ENCODE measurements at regions not wholly inside any gene's neighbourhood (a gene's known extent, or its start where the extent isn't known, plus 50 kb on each side); places are given as distances from the start of the nearest gene placed in this dataset.
"Not testable (repeated sequence)": the region's sequence is repeated elsewhere in the genome, so short reads cannot be mapped to it uniquely, and the experiment has no call there.

- no peak for DNase-seq (ENCODE audit: low read depth)
These were observed 147.5 kb upstream of the TSLP start for GRCh38 chr5:110923971-110924370.

- no peak for DNase-seq (ENCODE audit: low read depth)
These were observed 146.1 kb upstream of the TSLP start for GRCh38 chr5:110925398-110925797.

DNA sequence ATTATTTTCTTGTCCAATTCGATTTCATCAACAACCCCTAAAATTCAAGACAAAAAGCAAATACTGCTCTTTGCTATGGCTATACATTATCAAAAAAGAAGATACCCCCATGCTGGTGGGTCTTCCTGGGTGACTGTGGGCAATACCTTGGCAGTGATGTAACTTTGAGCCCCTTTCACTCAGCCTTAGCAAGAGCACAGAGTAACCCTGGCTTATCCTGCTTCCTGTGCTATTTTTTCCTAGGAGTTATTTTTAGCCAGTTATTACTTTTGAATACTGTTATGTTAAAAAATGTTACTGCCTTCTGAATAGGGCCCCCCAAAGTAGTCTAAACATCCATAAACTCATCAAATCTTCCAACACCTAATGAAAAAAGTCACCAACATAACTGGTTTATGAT lies 145.6 kb upstream of the TSLP start:
- no peak for DNase-seq (ENCODE audit: low read depth)

DNA sequence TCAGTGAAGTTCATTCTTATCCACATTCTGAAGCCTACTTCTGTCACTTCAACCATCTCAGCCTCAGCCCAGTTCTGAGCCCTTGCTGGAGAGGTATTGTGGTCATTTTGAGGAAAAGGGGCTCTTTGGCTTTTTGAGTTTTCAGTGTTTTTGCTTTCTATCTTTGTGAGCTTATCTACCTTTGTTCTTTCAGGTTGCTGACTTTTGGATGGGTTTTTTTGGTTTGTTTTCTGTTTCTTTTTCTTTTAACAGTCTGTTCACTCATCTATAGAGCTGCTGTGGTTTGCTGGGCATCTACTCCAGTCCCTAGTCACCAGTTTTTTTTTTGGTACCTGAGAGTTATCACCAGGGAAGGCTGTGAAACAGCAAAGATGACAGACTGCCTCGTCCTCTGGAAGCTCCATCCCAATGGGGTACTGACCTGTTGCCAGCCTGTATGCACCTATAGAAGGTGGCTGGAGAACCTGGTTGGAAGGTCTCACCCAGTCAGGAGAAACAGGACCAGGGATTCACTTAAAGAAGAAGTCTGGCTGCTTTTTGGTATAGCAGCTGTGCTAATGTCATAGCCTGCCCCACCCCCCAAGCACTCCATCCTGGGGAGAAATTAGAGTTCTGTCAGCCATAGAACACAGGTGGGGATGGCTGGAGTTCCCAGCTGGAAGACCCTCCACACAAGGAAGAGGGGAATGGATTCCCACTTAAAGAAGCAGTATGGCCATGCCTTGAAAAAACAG lies 138.6 kb upstream of the TSLP start:
- no peak for DNase-seq (ENCODE audit: low read depth)

GRCh38 chr5:110940136-110940535 lies 131.4 kb upstream of the TSLP start:
- DNase-seq (ENCODE audit: low read depth), result no peak

- DNase-seq (ENCODE audit: low read depth), result no peak
These were observed 125.6 kb upstream of the TSLP start for GRCh38 chr5:110945874-110946436.

- no peak for DNase-seq (ENCODE audit: low read depth)
These were observed 120.1 kb upstream of the TSLP start for GRCh38 chr5:110951373-110951791.

DNA sequence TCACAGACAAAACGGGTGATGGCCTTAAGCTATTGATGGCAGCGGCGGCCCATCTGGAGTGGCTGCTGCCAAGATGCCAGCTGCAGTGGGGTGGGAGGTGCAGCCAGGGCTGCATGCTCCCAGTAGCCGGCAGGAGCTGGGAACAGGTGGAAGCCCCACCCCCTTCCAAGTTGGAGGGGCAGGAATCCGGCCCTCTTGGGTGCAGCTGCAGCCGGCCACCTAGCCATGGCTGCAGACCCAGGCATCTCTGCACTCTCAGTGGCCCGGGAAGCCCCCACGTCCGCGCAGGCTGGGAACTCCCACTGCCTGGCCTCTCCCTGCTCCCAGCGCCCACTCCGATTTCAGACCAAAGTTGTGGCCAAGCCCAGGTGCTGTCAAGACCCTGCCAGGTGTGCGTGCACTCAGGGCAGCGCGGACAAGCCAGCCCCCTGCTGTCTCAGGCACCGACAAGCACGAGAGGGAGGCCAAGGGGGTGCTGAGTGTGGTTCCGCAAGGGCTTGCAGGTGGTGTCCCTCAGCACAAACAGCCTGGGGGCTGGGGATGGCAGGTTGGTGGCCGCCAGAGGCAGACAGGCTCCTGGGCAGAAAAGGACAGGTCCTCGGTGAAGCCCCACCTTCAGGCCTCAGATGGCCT lies 115.1 kb upstream of the TSLP start:
- DNase-seq (ENCODE audit: low read depth), result no peak

DNA sequence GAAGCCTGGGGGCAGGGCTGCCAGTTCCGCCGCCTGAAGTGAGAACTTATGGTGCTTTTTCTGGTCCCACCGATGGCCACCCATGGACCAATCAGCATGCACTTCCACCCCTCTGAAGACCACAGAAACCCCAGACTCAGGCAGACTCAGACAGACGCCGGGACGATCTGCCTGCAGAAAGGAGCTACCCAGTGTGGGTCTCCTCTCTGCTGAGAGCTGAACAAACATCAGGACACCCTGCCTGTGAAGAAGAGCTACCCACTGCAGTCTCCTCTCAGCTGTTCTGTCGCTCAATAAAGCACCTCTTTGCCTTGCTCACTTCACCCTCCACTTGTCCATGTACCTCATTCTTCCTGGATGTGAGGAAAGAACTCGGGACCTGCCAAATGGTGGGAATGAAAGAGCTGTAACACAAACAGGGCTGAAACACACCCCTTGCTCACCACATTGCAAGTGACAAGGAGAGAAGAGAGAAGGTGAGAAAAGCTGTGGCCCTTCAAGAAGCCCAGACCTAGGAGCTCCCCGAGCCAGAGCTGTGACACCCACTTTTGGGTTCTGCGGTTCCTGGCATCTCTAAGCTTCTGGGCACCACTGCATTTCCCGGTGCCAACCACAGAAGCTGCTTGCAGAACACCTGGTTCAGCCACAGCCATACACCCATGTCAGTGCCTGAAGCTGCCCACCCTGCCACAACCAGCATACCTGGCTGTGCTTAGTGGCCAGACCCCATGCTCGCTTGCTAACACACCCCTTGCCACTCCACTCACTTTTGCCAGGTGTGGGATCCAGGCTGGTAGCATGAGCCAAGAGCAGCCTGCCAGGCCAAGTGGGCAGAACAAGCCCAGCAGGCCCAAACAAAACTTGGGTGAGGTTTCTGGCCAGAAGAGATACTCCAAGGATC lies 114.3 kb upstream of the TSLP start:
- no peak for DNase-seq (ENCODE audit: low read depth)

DNA sequence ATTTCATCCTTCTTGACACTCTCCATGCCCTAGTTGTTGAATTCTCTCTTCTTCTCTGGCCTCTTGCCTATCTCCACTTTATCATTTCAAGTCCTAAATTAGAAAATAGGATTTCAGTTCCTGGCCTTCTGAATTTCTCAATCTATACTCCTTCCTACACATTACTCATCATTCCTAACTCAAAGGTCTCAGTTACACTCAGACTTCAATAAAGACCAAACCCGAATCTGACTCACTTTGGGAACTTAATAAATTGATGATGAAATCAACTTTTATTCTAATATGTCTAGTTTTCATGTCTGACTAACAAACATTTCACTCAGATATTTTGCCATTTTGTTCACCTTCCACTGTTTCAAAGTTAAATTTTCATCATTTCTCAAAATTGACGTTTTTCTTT lies 113.6 kb upstream of the TSLP start:
- DNase-seq (ENCODE audit: low read depth), result peak; percentile 48

GRCh38 chr5:110963495-110963894 lies 108.0 kb upstream of the TSLP start:
- DNase-seq (ENCODE audit: low read depth), result no peak

GRCh38 chr5:110965773-110966581 lies 105.5 kb upstream of the TSLP start:
- no peak for DNase-seq (ENCODE audit: low read depth)

GRCh38 chr5:110968246-110969005 lies 103.1 kb upstream of the TSLP start:
- DNase-seq (ENCODE audit: low read depth), result no peak

DNA sequence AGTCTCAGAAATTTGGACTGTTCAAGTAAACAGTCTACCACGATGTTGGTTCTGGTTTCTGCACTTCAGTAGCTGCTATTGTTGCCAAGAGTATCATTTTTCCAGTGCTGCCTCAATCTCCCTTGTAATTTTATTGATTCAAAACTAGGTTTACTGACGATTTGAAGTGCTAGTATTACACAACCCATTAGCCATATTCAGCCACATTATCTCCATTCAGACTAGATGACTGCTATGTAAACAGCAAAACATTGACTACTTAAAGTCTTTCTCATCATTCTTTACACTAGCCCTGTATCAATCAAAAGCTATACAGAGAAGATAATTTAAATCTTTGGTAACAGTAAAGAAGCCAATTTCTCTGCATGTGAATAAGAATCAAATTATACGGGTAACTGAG lies 102.0 kb upstream of the TSLP start:
- DNase-seq (ENCODE audit: low read depth), result no peak

GRCh38 chr5:110973510-110973909 lies 98.0 kb upstream of the TSLP start:
- no peak for DNase-seq (ENCODE audit: low read depth)

GRCh38 chr5:110977915-110978314 lies 93.6 kb upstream of the TSLP start:
- no peak for DNase-seq (ENCODE audit: low read depth)

GRCh38 chr5:110985882-110986281 lies 85.6 kb upstream of the TSLP start:
- DNase-seq (ENCODE audit: low read depth), result not testable (repeated sequence)

- DNase-seq (ENCODE audit: low read depth), result not testable (repeated sequence)
These were observed 83.9 kb upstream of the TSLP start for GRCh38 chr5:110987573-110987972.

DNA sequence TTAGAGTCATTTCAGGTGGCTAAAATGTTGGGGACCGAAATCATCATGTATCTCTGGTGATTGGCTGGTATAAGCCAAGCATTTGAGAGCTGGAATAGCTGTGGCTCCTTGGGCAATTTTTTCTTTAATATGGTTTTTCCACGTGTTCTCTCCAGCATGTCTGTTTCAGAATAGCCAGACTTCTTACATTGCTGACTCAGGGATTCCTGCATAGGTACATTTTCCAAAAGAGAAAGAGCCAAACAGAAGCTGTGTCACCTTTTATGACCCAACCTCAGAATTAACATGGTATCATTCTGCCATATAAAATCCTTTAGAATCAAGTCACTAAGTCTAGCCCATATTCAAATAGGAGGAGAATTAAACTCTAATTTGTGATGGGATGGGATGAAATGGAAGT lies 74.8 kb upstream of the TSLP start:
- DNase-seq (ENCODE audit: low read depth), result no peak

- no peak for DNase-seq (ENCODE audit: low read depth)
These were observed 69.5 kb upstream of the TSLP start for GRCh38 chr5:111002036-111002435.

DNA sequence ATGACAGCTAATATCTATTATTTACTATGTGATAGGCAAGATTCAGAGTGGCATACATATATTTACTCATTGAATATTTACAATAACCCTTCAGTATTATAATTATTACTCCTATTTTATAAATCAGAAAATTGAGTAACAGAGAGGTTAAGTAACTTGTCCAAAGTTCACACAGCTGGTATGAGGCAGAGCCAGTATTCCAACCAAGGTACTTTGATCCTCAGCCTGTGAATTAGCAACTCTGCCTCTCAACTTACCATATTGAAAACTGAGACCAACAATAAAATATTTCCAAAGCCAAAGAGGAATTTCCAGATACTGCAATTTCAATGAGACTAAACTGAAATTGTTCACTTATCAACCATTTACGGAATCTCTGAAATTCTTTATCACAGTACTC lies 67.9 kb upstream of the TSLP start:
- no peak for DNase-seq (ENCODE audit: low read depth)

All from non-pigmented ciliary epithelial cell (primary cell).